GM12878 (cell line): ENCODE measurements at regions not wholly inside any gene's neighbourhood (a gene's known extent, or its start where the extent isn't known, plus 50 kb on each side); places are given as distances from the start of the nearest gene placed in this dataset.

Source experiments
- ATAC-seq: fragments of 200-7000 bp; cut with Tn5 transposase; 3 replicates; pipeline ENCODE4 v1.9.1; 2020; ENCODE audit warnings: mild to moderate bottlenecking, moderate library complexity
- BruUV-seq: library from RNA; stranded (reverse); fragments of 400-500 nt; replicated peaks from 2 replicates; lab custom pipeline; 2021; lab: Mats Ljungman, UMichigan
- CTCF ChIA-PET: fragments of 300-600 bp; sonication (Branson Sonifier 250); formaldehyde crosslinking; extraction: SDS; loops from one replicate; lab custom pipeline; 2021; ENCODE audit warnings: inconsistent platforms; lab: Yijun Ruan, JAX
- POLR2A ChIA-PET: fragments of 350-600 bp; formaldehyde crosslinking; extraction: SDS; loops from one replicate; lab custom pipeline; 2021; ENCODE audit warnings: inconsistent platforms; lab: Charles Lee
- RAD21 ChIA-PET: fragments of 300-600 bp; sonication (Branson Sonifier 250); formaldehyde crosslinking; loops from one replicate; lab custom pipeline; 2023; ENCODE audit warnings: antibody characterized with exemption; ENCODE audit not compliant: unreplicated experiment; lab: Charles Lee
- SMC1A ChIA-PET: fragments of 300-600 bp; sonication (Branson Sonifier 250); formaldehyde crosslinking; loops from one replicate; lab custom pipeline; 2023; ENCODE audit not compliant: unreplicated experiment, uncharacterized antibody; lab: Charles Lee
- DNase-seq: peaks from one replicate; pipeline ENCODE4 v3.0.0-alpha.2; 2011; ENCODE audit warnings: low read depth, low spot score
- FAIRE-seq: peaks from 3 replicates; lab custom pipeline; 2011; peaks lifted over from hg19 to GRCh38; lab: Jason Lieb, UNC
- H2AFZ ChIP-seq: 2 replicates; pipeline ENCODE4 v1.6.0; 2011; ENCODE audit warnings: low read depth, low read length, control low read depth; ENCODE audit not compliant: control insufficient read depth
- H3K27ac ChIP-seq: 2 replicates; pipeline ENCODE4 v1.5.1; 2011; ENCODE audit warnings: control low read depth; ENCODE audit not compliant: control insufficient read depth, insufficient read depth
- H3K27me3 ChIP-seq, 2 experiments: replicated peaks in 1 of 2; 2 replicates each; pipeline versions ENCODE4 v1.6.0 to v1.6.1; 2011; ENCODE audit warnings: low read length in 1 of 2; ENCODE audit not compliant: control insufficient read depth in 2 of 2, insufficient read depth in 2 of 2
- H3K36me3 ChIP-seq, 2 experiments: 2 replicates each; pipeline ENCODE4 v1.5.1; 2011; ENCODE audit warnings: low read length in 1 of 2; ENCODE audit not compliant: control insufficient read depth in 2 of 2, insufficient read depth in 2 of 2
- H3K4me1 ChIP-seq: 2 replicates; pipeline ENCODE4 v1.6.1; 2011; ENCODE audit warnings: mild to moderate bottlenecking, low read length, moderate library complexity, mixed read lengths; ENCODE audit not compliant: control insufficient read depth, insufficient read depth
- H3K4me2 ChIP-seq: 2 replicates; pipeline ENCODE4 v1.6.0; 2011; ENCODE audit warnings: control low read depth; ENCODE audit not compliant: control insufficient read depth, insufficient read depth
- H3K4me3 ChIP-seq: fragments of 200-600 bp; sonication (generic); 2 replicates; pipeline ENCODE4 v1.5.1; 2016
- H3K79me2 ChIP-seq: 2 replicates; pipeline ENCODE4 v1.6.0; 2011; ENCODE audit warnings: low read length; ENCODE audit not compliant: control insufficient read depth, insufficient read depth
- H3K9ac ChIP-seq: 2 replicates; pipeline ENCODE4 v1.8.0; 2011; ENCODE audit warnings: low read length, control low read depth, mixed read lengths; ENCODE audit not compliant: control insufficient read depth, insufficient read depth
- H3K9me3 ChIP-seq: replicated peaks from 3 replicates; pipeline ENCODE4 v1.5.1; 2011; ENCODE audit warnings: mild to moderate bottlenecking, low read length; ENCODE audit not compliant: control insufficient read depth, insufficient read depth
- H4K20me1 ChIP-seq: 2 replicates; pipeline ENCODE4 v1.6.0; 2011; ENCODE audit not compliant: control insufficient read depth, insufficient read depth
- BCL11A ChIP-seq: IDR thresholded peaks from 2 replicates; pipeline ENCODE4 v1.6.1; 2011; ENCODE audit warnings: low read depth, low read length
- DPF2 ChIP-seq: fragments of 450-650 bp; IDR thresholded peaks from 2 replicates; pipeline ENCODE4 v1.6.1; 2017; ENCODE audit warnings: mild to moderate bottlenecking
- FOS ChIP-seq: IDR thresholded peaks from 3 replicates; pipeline ENCODE4 v1.6.1; 2011; ENCODE audit warnings: borderline replicate concordance; ENCODE audit not compliant: insufficient read length; ENCODE audit errors: extremely low read depth
- HDAC2 ChIP-seq: fragments of 200-600 bp; sonication (generic); IDR thresholded peaks from 2 replicates; pipeline ENCODE4 v1.6.1; 2017
- JUNB ChIP-seq: IDR thresholded peaks from 2 replicates; pipeline ENCODE4 v1.6.1; 2016; ENCODE audit warnings: antibody characterized with exemption, mild to moderate bottlenecking
- KDM1A ChIP-seq: fragments of 200-600 bp; sonication (generic); IDR thresholded peaks from 2 replicates; pipeline ENCODE4 v1.6.1; 2016; ENCODE audit warnings: borderline replicate concordance
- MEF2A ChIP-seq: IDR thresholded peaks from 2 replicates; pipeline ENCODE4 v1.6.1; 2011; ENCODE audit warnings: low read depth, mild to moderate bottlenecking, low read length, moderate library complexity; ENCODE audit not compliant: insufficient read depth
- RFX5 ChIP-seq: IDR thresholded peaks from 2 replicates; pipeline ENCODE4 v1.6.1; 2011; ENCODE audit warnings: low read depth, low read length, improper control_type of control experiment
- SMARCA5 ChIP-seq: fragments of 450-650 bp; IDR thresholded peaks from 2 replicates; pipeline ENCODE4 v1.6.1; 2017; ENCODE audit warnings: mild to moderate bottlenecking
- SPI1 ChIP-seq: IDR thresholded peaks from 2 replicates; pipeline ENCODE4 v1.6.1; 2011; ENCODE audit warnings: low read depth, mild to moderate bottlenecking, low read length, moderate library complexity, borderline replicate concordance; ENCODE audit not compliant: insufficient read depth
- ZNF622 ChIP-seq: fragments of 450-650 bp; IDR thresholded peaks from 2 replicates; pipeline ENCODE4 v1.6.1; 2017; ENCODE audit warnings: mild to moderate bottlenecking, inconsistent platforms
- ZSCAN29 ChIP-seq: fragments of 450-650 bp; IDR thresholded peaks from 2 replicates; pipeline ENCODE4 v1.6.1; 2017; ENCODE audit warnings: mild to moderate bottlenecking, moderate library complexity
- WGBS: methylation state at CpG from one replicate; pipeline ENCODE4 v1.1.6; 2016; ENCODE audit warnings: low lambda C conversion rate; ENCODE audit not compliant: insufficient replicate concordance, insufficient coverage; ENCODE audit errors: missing lambda C conversion rate; 5-methylcytosine and 5-hydroxymethylcytosine counted together
- in situ Hi-C: fragments of 300-500 bp; cut with MboI; formaldehyde crosslinking; loops from 9 replicates; pipeline ENCODE4 v1.14.3; 2018; ENCODE audit warnings: mixed read lengths
- intact Hi-C: fragments of 100-400 bp; cut with micrococcal nuclease; formaldehyde crosslinking; loops from one replicate; pipeline ENCODE4 v1.14.2; 2022; ENCODE audit not compliant: unreplicated experiment
- TF ChIP-seq, protein P1 (sequence below): fragments of 450-650 bp; IDR thresholded peaks from 2 replicates; pipeline ENCODE4 v1.6.1; 2017; ENCODE audit warnings: borderline replicate concordance
- TF ChIP-seq, protein P2 (sequence below): fragments of 450-650 bp; IDR thresholded peaks from 2 replicates; pipeline ENCODE4 v1.6.1; 2017; ENCODE audit warnings: antibody characterized with exemption, mild to moderate bottlenecking, moderate library complexity
- TF ChIP-seq, protein P3 (sequence below): IDR thresholded peaks from 2 replicates; pipeline ENCODE4 v1.6.1; 2012; ENCODE audit warnings: low read depth, low read length, improper control_type of control experiment
- TF ChIP-seq, protein P4 (sequence below): IDR thresholded peaks from 2 replicates; pipeline ENCODE4 v1.6.1; 2011; ENCODE audit warnings: low read depth, low read length, improper control_type of control experiment, borderline replicate concordance
- TF ChIP-seq, protein P5 (sequence below): IDR thresholded peaks from 2 replicates; pipeline ENCODE4 v1.6.1; 2012; ENCODE audit warnings: low read depth, low read length, improper control_type of control experiment

DNA sequence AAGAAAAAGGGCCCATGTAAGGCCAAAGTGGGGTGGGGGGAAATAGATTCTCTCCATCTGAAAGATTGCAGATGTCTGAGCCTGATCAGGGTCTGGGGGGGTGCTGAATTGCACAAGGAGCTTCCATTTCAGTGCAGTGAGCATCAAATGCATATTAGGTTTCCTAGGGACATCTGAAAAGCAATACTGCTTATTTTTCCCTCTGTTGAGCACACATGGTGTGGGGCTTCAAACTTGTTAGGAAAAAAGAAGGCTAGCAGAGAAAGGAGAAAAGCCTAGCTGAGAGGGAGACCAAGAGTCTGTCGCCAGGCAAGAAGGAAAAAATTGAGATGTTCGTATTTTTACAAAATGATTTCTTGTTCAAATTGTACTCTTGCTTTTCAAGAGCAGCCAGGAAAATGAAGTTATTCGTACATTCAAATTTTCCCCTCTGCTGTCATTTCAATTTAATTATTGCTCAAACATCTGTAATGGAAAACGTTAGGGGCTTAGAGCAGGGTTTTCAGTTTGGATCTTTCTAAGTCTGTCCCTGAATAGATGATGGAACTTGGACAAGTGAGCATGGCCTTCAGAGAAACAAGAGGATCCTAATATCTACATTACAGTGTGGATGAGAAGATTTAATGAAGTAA lies 191.9 kb upstream of the GAS1 start:
- H3K27ac ChIP-seq: no peak overlapping the region
- WGBS: 9% methylated on average over 4 of the region's 4 CpGs
- no peak overlapping the region for H3K4me2 ChIP-seq
- no peak overlapping the region for H3K9ac ChIP-seq
- SMC1A ChIA-PET: interaction anchor here (0.6 kb wide), 1 partner anchor 80 kb away, joined by 4 read pairs; no protein-coding TSS in a partner anchor
- CTCF ChIA-PET: no interaction called here
- POLR2A ChIA-PET: no interaction called here
- H3K79me2 ChIP-seq: no peaks in the 10 kb centered on the region
- H3K9me3 ChIP-seq: no peaks in the 10 kb centered on the region
- no peaks in the 10 kb centered on the region for H4K20me1 ChIP-seq
- in situ Hi-C loops: no loop called here
- RAD21 ChIA-PET: no interaction called here
- H3K4me1 ChIP-seq: no peaks in the 10 kb centered on the region
- FAIRE-seq (no peak), ATAC-seq (no peak), DNase-seq (no peak)
- peaks cover 0 to 3% of the 10 kb centered on the region in 2 experiments; a peak in 1 of 4 replicates for H3K27me3 ChIP-seq
- no TSS peak for BruUV-seq
- no peak overlapping the region for H3K4me3 ChIP-seq
- no peak overlapping the region for H2AFZ ChIP-seq
- intact Hi-C loops: no loop called here
- no peaks in the 10 kb centered on the region for H3K36me3 ChIP-seq
- no peak for TF ChIP-seq BCL11A
- TF ChIP-seq SPI1: no peak
- no peak for TF ChIP-seq RFX5
- TF ChIP-seq, protein P1, sequence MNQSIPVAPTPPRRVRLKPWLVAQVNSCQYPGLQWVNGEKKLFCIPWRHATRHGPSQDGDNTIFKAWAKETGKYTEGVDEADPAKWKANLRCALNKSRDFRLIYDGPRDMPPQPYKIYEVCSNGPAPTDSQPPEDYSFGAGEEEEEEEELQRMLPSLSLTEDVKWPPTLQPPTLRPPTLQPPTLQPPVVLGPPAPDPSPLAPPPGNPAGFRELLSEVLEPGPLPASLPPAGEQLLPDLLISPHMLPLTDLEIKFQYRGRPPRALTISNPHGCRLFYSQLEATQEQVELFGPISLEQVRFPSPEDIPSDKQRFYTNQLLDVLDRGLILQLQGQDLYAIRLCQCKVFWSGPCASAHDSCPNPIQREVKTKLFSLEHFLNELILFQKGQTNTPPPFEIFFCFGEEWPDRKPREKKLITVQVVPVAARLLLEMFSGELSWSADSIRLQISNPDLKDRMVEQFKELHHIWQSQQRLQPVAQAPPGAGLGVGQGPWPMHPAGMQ: no peak
- TF ChIP-seq ZSCAN29: no peak
- TF ChIP-seq KDM1A: no peak
- TF ChIP-seq SMARCA5: no peak
- no peak for TF ChIP-seq FOS
- TF ChIP-seq, protein P2, sequence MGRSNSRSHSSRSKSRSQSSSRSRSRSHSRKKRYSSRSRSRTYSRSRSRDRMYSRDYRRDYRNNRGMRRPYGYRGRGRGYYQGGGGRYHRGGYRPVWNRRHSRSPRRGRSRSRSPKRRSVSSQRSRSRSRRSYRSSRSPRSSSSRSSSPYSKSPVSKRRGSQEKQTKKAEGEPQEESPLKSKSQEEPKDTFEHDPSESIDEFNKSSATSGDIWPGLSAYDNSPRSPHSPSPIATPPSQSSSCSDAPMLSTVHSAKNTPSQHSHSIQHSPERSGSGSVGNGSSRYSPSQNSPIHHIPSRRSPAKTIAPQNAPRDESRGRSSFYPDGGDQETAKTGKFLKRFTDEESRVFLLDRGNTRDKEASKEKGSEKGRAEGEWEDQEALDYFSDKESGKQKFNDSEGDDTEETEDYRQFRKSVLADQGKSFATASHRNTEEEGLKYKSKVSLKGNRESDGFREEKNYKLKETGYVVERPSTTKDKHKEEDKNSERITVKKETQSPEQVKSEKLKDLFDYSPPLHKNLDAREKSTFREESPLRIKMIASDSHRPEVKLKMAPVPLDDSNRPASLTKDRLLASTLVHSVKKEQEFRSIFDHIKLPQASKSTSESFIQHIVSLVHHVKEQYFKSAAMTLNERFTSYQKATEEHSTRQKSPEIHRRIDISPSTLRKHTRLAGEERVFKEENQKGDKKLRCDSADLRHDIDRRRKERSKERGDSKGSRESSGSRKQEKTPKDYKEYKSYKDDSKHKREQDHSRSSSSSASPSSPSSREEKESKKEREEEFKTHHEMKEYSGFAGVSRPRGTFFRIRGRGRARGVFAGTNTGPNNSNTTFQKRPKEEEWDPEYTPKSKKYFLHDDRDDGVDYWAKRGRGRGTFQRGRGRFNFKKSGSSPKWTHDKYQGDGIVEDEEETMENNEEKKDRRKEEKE: no peak
- TF ChIP-seq MEF2A: no peak
- no peak for TF ChIP-seq ZNF622
- TF ChIP-seq HDAC2: no peak
- TF ChIP-seq DPF2: no peak
- TF ChIP-seq, protein P3, sequence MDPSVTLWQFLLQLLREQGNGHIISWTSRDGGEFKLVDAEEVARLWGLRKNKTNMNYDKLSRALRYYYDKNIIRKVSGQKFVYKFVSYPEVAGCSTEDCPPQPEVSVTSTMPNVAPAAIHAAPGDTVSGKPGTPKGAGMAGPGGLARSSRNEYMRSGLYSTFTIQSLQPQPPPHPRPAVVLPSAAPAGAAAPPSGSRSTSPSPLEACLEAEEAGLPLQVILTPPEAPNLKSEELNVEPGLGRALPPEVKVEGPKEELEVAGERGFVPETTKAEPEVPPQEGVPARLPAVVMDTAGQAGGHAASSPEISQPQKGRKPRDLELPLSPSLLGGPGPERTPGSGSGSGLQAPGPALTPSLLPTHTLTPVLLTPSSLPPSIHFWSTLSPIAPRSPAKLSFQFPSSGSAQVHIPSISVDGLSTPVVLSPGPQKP: no peak
- no peak for TF ChIP-seq JUNB
- TF ChIP-seq, protein P4, sequence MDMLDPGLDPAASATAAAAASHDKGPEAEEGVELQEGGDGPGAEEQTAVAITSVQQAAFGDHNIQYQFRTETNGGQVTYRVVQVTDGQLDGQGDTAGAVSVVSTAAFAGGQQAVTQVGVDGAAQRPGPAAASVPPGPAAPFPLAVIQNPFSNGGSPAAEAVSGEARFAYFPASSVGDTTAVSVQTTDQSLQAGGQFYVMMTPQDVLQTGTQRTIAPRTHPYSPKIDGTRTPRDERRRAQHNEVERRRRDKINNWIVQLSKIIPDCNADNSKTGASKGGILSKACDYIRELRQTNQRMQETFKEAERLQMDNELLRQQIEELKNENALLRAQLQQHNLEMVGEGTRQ: no peak
- TF ChIP-seq, protein P5, sequence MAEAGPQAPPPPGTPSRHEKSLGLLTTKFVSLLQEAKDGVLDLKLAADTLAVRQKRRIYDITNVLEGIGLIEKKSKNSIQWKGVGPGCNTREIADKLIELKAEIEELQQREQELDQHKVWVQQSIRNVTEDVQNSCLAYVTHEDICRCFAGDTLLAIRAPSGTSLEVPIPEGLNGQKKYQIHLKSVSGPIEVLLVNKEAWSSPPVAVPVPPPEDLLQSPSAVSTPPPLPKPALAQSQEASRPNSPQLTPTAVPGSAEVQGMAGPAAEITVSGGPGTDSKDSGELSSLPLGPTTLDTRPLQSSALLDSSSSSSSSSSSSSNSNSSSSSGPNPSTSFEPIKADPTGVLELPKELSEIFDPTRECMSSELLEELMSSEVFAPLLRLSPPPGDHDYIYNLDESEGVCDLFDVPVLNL: no peak
